ENCODE measurements at regions not wholly inside any gene's neighbourhood (a gene's known extent, or its start where the extent isn't known, plus 50 kb on each side); places are given as distances from the start of the nearest gene placed in this dataset.

DNA sequence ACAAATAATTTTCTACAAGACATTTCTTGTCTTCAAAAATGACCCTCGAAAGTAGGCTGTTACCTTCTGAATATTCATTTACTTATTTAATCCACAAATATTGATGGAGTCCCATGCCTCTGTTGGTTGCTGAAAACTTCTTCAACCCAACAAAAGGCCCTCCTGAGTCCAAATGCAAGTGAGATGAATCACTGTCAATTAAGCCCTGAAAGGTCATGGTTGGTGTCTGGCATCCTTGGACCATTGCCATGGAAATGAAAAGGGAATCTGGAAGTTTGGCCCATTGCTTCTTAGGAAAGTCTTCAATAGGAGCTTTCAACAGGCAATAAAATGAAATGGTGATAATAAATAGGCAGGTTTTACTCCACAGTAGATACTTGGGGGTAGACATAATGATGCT lies 364.7 kb upstream of the DYNLRB2 start:
- Mint-ChIP-seq H3K9me3 (peaks cover 2% of the 10 kb centered on the region), H3K27me3 (ENCODE audit: low read depth) (no peaks in the 10 kb centered on the region), H3K4me1 (no peaks in the 10 kb centered on the region), H3K4me3 (no peak overlapping the region), H3K36me3 (ENCODE audit: low read depth) (no peaks in the 10 kb centered on the region), H3K27ac (no peak overlapping the region)
- TF ChIP-seq, protein P1, sequence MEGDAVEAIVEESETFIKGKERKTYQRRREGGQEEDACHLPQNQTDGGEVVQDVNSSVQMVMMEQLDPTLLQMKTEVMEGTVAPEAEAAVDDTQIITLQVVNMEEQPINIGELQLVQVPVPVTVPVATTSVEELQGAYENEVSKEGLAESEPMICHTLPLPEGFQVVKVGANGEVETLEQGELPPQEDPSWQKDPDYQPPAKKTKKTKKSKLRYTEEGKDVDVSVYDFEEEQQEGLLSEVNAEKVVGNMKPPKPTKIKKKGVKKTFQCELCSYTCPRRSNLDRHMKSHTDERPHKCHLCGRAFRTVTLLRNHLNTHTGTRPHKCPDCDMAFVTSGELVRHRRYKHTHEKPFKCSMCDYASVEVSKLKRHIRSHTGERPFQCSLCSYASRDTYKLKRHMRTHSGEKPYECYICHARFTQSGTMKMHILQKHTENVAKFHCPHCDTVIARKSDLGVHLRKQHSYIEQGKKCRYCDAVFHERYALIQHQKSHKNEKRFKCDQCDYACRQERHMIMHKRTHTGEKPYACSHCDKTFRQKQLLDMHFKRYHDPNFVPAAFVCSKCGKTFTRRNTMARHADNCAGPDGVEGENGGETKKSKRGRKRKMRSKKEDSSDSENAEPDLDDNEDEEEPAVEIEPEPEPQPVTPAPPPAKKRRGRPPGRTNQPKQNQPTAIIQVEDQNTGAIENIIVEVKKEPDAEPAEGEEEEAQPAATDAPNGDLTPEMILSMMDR (IDR thresholded peaks at IDR 0.05; ENCODE audit: unreplicated experiment in 3 of 3), result no peak

DNA sequence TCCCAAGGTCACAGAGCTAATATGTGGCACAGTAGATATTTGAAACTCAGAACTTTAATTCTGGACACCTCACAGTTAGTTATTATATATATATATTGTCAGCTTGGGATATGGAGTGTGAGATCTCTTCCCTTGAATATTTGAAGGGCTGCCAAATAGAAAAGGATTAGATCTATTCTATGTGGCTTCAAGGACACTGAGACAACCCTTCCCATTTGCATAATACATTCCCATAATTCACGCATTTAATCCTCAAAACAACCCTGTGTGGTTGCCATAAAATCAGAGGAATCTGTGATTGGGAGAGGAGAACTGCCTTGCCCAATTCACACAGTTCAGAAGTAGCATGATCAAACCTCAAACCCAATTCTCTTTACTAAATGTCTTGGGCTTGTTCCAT lies 365.8 kb upstream of the DYNLRB2 start:
- Mint-ChIP-seq H3K36me3 (ENCODE audit: low read depth) (no peaks in the 10 kb centered on the region), H3K4me3 (no peak overlapping the region), H3K27ac (no peak overlapping the region), H3K9me3 (no peaks in the 10 kb centered on the region), H3K4me1 (no peaks in the 10 kb centered on the region), H3K27me3 (ENCODE audit: low read depth) (no peaks in the 10 kb centered on the region)
- TF ChIP-seq, protein P1 (IDR thresholded peaks at IDR 0.05; ENCODE audit: unreplicated experiment in 3 of 3), result no peak

DNA sequence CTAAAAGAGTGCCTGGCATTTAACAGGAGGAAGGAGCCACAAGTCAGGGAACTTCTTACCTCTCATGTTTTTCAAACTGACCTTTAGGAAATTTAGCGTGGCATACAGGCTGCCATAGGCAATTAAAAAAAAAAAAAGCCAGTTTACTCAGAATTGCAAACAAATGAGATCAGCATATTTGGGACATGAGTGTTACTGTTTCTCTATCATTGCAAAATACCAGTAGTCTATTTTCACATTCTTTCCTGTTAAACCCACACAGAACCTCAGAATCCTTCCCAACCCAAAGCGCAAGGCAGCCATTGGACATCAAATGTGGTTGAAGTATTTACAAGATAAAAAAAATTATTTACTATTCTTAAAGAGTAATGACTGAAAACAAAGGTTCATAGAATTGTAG lies 366.4 kb upstream of the DYNLRB2 start:
- H3K36me3 Mint-ChIP-seq (ENCODE audit: low read depth), result no peaks in the 10 kb centered on the region
- no peaks in the 10 kb centered on the region for H3K27me3 Mint-ChIP-seq (ENCODE audit: low read depth)
- TF ChIP-seq, protein P1 (IDR thresholded peaks at IDR 0.05; ENCODE audit: unreplicated experiment in 3 of 3), result no peak
- H3K4me1 Mint-ChIP-seq, result no peaks in the 10 kb centered on the region
- no peaks in the 10 kb centered on the region for H3K9me3 Mint-ChIP-seq
- H3K27ac Mint-ChIP-seq, result no peak overlapping the region
- no peak overlapping the region for H3K4me3 Mint-ChIP-seq

DNA sequence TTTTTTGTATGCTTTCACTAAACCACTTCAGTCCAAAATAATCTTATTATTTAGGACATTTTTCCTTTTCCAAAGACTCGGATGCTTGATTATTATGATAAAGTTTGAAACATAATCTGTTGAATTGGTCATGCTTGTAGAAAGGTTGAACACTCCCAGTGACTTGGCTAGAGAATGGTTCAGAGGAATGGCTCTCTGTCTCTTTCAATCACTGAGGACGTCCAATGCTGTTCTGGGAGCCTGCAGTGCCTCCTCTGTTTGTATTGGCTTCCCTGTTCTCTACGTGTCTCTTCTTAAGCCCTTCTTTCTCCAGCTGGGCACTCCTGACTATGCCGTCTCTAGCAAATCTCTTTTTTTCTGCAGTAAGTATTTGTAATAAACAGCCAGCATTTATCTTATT lies 369.0 kb upstream of the DYNLRB2 start:
- TF ChIP-seq, protein P1 (IDR thresholded peaks at IDR 0.05; ENCODE audit: unreplicated experiment in 3 of 3), result no peak
- Mint-ChIP-seq H3K4me3 (no peak overlapping the region), H3K27me3 (ENCODE audit: low read depth) (no peaks in the 10 kb centered on the region), H3K36me3 (ENCODE audit: low read depth) (no peaks in the 10 kb centered on the region), H3K27ac (no peak overlapping the region), H3K4me1 (peaks cover 5% of the 10 kb centered on the region), H3K9me3 (no peaks in the 10 kb centered on the region)

DNA sequence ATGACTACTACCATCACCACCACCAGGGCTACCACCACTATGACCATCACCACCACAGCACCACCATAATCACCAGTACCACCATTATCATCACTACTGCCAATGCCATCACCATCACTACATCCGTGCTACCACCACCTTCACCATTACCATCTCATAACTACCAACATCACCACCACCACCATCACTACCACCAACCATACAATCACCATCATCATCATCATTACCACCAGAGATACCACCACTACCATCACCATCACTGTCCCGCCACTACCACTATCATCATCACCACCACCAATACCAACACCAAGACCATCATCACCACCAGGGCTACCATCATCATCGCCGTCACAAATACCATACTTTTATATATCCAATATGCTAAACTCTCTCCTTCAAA lies 369.6 kb upstream of the DYNLRB2 start:
- Mint-ChIP-seq H3K4me1 (peaks cover 5% of the 10 kb centered on the region), H3K4me3 (no peak overlapping the region), H3K27ac (no peak overlapping the region), H3K36me3 (ENCODE audit: low read depth) (no peaks in the 10 kb centered on the region), H3K27me3 (ENCODE audit: low read depth) (peaks cover under 1% of the 10 kb centered on the region), H3K9me3 (no peaks in the 10 kb centered on the region)
- TF ChIP-seq, protein P1 (IDR thresholded peaks at IDR 0.05; ENCODE audit: unreplicated experiment in 3 of 3), result no peak

DNA sequence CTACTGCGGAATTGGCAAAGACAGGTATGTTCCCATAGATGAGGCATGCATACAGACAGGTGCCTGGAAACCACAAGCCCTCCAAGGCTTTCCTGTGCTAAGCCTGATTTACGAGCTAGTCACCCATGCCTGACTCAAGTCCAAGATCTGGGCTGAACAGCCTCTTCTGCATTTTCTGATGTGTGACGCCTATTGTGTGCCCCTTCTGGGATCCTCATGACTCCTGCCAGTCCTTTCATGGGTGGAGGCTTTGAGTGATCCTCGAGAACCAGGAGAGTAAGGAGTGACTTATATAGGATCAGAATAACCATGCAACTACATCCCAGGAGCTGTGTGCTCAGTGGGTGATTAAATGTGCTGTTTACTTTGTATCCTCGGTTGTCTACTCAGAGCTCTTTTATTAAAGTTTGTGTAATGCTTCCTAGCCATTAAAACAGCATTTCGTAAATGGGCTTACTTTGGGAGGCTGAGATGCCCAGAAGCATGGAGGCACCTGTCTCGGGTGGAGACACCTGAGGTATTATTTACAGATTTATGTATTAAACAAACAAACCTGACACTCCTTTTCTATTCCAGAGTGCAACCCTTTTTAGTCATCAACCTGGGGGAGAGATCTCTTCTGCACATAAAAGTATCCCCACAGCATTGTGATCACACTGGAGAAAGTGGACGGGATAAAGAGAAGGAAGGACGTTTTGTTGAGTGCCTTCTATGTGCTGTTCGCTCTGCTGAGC lies 373.0 kb upstream of the DYNLRB2 start:
- no peaks in the 10 kb centered on the region for H3K9me3 Mint-ChIP-seq
- TF ChIP-seq, protein P1 (IDR thresholded peaks at IDR 0.05; ENCODE audit: unreplicated experiment in 3 of 3), result no peak
- H3K27me3 Mint-ChIP-seq (ENCODE audit: low read depth), result peaks cover 7% of the 10 kb centered on the region
- no peak overlapping the region for H3K27ac Mint-ChIP-seq
- no peaks in the 10 kb centered on the region for H3K36me3 Mint-ChIP-seq (ENCODE audit: low read depth)
- H3K4me3 Mint-ChIP-seq, result no peak overlapping the region
- peaks cover 5% of the 10 kb centered on the region for H3K4me1 Mint-ChIP-seq

Data from nephron (organoid).